Activated T-helper 17 cell treated with anti-CD3 and anti-CD28 coated beads, Interleukin-2, amount 50 U/mL, for 72 hours (primary cell): ENCODE measurements at regions not wholly inside any gene's neighbourhood (a gene's known extent, or its start where the extent isn't known, plus 50 kb on each side); places are given as distances from the start of the nearest gene placed in this dataset.
"Not testable (repeated sequence)": the region's sequence is repeated elsewhere in the genome, so short reads cannot be mapped to it uniquely, and the experiment has no call there.

Experiments used
- ATAC-seq: fragments of 150-1000 bp; cut with Tn5 transposase; replicated peaks from 2 replicates; pipeline ENCODE4 v1.10.0; 2021; ENCODE audit warnings: mild to moderate bottlenecking, moderate library complexity
- H3K27ac Mint-ChIP-seq: one replicate; pipeline ENCODE4 v1.8.0; 2022; ENCODE audit warnings: mixed read lengths
- H3K27me3 Mint-ChIP-seq: one replicate; pipeline ENCODE4 v1.8.0; 2022; ENCODE audit warnings: mixed read lengths
- H3K36me3 Mint-ChIP-seq: one replicate; pipeline ENCODE4 v1.8.0; 2022; ENCODE audit warnings: low read depth, mild to moderate bottlenecking, mixed read lengths
- H3K4me1 Mint-ChIP-seq: one replicate; pipeline ENCODE4 v1.8.0; 2022; ENCODE audit warnings: mixed read lengths
- H3K4me3 Mint-ChIP-seq: one replicate; pipeline ENCODE4 v1.8.0; 2022; ENCODE audit warnings: mild to moderate bottlenecking, mixed read lengths
- H3K9me3 Mint-ChIP-seq: one replicate; pipeline ENCODE4 v1.8.0; 2022; ENCODE audit warnings: mixed read lengths

DNA sequence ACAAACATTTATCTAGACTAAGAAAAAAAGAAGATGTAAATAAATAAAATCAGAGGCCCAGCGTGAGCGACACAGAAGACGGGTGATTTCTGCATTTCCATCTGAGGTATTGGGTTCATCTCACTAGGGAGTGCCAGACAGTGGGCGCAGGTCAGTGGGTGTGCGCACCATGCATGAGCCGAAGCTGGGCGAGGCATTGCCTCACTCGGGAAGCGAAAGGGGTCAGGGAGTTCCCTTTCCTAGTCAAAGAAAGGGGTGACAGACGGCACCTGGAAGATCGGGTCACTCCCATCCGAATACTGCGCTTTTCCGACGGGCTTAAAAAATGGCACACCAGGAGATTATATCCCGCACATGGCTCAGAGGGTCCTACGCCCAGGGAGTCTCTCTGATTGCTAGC lies 79.5 kb upstream of the ABCD2 start:
- not testable (repeated sequence) for H3K27me3 Mint-ChIP-seq, H3K4me1 Mint-ChIP-seq, H3K27ac Mint-ChIP-seq, H3K36me3 Mint-ChIP-seq, H3K4me3 Mint-ChIP-seq, ATAC-seq
- peaks cover 13% of the 10 kb centered on the region for H3K9me3 Mint-ChIP-seq

DNA sequence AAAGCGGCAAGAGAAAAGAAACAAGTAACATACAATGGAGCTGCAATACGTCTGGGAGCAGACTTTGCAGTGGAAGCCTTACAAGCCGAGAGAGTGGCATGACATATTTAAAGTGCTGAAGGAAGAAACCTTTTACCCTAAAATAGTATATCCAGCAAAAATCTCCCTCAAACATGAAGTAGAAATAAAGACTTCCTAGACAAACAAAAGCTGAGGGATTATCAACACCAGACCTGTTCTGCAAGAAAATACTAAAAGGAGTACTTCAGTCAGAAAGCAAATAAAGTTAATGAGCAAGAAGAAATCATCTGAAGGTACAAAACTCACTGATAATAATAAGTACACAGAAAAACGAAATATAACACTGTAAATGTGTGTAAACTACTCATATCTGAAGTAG lies 77.5 kb upstream of the ABCD2 start:
- no peak overlapping the region for H3K27ac Mint-ChIP-seq
- H3K4me3 Mint-ChIP-seq = no peak overlapping the region
- H3K27me3 Mint-ChIP-seq = peaks cover 6% of the 10 kb centered on the region
- no peaks in the 10 kb centered on the region for H3K4me1 Mint-ChIP-seq
- H3K36me3 Mint-ChIP-seq = no peaks in the 10 kb centered on the region
- peaks cover 13% of the 10 kb centered on the region for H3K9me3 Mint-ChIP-seq
- ATAC-seq = no peak

DNA sequence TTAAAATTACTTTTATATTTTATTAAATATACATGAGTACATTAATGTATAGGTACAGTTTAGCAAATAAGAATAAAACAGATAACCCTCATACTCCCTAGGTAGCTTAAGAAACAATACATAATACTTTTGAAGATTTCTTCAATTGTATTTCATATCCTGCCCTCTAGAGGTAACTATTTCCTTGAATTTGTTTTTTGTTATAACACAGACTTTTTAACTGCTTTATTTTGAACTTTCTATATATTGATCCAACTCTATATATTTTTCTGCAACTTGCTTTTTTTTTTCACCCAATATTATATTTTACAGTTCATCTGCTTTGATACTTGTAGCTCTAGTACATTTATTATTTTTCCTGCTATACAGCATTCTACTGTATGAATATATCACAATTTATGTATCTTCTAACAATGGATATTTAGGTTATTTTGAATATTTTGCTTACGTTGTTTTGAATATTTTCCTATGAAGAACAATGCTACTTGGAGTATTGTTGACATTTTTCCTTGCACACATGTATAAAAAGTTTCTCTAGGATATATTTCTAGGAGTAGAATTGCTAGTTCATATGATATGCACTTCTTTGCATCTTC lies 72.8 kb upstream of the ABCD2 start:
- Mint-ChIP-seq H3K36me3 (no peaks in the 10 kb centered on the region), H3K27ac (no peak overlapping the region), H3K27me3 (peaks cover 6% of the 10 kb centered on the region), H3K4me1 (peaks cover 1% of the 10 kb centered on the region), H3K4me3 (no peak overlapping the region), H3K9me3 (peaks cover 6% of the 10 kb centered on the region)
- ATAC-seq = no peak

DNA sequence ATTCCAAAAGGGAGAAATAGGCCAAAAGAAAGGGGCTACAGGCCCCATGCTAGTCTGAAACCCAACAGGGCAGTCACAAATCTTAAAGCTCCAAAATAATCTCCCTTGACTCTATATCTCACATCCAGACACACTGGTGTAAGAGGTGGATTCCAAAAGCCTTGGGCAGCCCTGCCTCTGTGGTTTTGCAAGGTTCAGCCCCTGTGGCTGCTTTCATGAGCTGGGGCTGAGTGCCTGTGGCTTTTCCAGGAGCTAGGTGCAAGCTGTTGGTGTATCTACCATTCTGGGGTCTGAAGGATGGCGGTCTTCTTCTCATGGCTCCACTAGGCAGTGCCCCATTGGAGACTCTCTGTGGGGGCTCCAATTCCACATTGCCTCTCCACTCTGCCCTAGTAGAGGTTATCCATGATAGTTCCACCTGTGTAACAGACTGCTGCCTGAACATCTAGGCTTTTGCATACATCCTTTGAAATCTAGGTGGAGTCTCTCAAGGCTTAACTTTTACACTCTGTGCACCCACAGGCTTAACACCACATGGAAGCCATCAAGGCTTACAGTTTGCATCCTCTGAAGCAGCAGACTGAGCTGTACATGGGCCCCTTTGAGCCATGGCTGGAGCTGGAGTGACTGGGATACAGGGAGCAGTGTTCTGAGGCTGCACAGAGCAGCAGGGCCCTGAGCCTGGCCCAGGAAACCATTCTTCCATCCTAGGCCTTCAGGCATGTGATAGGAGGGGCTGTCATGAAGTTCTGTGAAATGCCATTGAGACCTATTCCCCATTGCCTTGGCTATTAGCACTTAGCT lies 66.5 kb upstream of the ABCD2 start:
- Mint-ChIP-seq H3K27ac (peak overlapping the region; percentile 66), H3K27me3 (no peaks in the 10 kb centered on the region), H3K9me3 (peaks cover 10% of the 10 kb centered on the region), H3K4me3 (peak overlapping the region; percentile 39), H3K4me1 (peaks cover 25% of the 10 kb centered on the region), H3K36me3 (no peaks in the 10 kb centered on the region)
- peak; percentile 49 for ATAC-seq

DNA sequence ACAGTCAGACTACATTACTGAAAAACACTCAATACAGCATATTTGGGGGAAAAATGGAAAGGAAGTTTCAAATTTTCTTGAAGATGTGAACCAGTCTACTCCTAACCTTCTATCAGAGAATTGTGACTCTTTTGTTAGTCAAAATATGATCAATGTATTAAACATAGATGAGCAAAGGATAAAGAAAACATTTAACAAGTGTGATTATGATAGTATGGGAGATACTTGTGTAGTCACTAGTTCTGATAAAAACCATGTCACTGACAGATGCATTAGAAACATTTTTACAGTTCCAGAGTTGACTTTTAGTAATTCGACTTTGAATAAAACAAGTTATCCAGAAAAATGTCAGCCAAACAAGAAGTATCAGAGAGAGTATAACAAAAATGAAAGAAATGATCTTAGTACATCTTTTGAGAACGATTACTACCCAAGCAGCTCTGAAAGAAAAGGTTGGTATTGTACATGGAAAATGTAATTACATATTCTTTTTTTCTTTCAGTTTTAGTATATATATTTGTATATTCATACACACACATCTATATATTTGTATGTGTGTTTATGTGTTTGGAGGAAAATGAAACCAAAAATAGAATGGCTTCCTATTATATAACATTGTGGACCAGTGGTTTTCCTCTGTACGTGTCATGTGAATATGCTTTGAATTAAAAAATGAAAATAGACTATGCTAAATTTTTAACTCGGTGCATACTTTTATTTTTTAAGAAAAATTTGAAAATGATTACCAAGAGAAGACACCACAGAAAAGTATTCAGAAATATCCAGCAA lies 63.3 kb upstream of the ABCD2 start:
- H3K27ac Mint-ChIP-seq = peak overlapping the region; percentile 77
- peaks cover 27% of the 10 kb centered on the region for H3K9me3 Mint-ChIP-seq
- H3K36me3 Mint-ChIP-seq = no peaks in the 10 kb centered on the region
- H3K4me3 Mint-ChIP-seq = peak overlapping the region; percentile 79
- H3K4me1 Mint-ChIP-seq = peaks cover 25% of the 10 kb centered on the region
- H3K27me3 Mint-ChIP-seq = no peaks in the 10 kb centered on the region
- ATAC-seq = peak; percentile 69

DNA sequence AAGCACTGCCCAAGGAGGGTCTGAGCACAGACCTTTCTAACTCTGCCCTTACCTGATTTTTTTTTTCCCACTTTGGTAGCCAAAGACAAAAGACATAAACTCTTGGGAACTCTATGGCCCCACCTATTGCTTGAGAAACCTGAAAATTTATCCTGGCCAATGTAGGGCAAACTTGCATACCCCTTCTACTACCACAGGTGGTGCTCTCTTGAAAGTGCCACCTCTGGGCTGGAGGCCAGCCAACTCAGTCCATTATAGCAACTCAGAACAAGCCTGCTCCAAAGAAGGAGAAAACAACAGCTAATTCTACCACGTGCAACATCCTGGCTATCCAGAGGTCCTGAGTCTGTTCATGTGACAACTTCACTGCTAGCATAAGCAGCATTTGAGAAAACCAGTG lies 55.7 kb upstream of the ABCD2 start:
- Mint-ChIP-seq H3K4me1 (peaks cover 23% of the 10 kb centered on the region), H3K36me3 (no peaks in the 10 kb centered on the region), H3K27ac (no peak overlapping the region), H3K9me3 (peaks cover 36% of the 10 kb centered on the region), H3K4me3 (no peak overlapping the region), H3K27me3 (no peaks in the 10 kb centered on the region)
- no peak for ATAC-seq

DNA sequence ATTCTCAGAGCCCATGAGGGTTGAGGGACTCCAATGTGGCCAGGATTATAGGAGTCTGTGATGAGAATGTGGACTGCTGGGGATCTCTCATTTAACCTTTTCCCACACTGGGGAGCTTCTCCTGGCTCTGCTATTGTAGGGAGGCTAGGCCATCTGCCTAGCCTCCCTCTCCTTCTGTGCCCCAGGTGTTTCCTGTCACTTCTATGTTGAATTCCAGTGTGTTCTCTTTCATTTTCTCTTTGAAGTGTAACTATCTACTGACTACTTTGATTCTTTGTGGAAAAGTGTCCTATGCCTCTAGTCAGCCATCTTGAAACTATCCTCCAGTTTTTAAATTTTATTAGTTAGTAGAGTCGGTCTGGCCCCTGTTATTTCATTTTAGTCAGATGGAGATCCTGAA lies 53.4 kb upstream of the ABCD2 start:
- H3K9me3 Mint-ChIP-seq = peaks cover 31% of the 10 kb centered on the region
- no peak overlapping the region for H3K4me3 Mint-ChIP-seq
- no peaks in the 10 kb centered on the region for H3K36me3 Mint-ChIP-seq

DNA sequence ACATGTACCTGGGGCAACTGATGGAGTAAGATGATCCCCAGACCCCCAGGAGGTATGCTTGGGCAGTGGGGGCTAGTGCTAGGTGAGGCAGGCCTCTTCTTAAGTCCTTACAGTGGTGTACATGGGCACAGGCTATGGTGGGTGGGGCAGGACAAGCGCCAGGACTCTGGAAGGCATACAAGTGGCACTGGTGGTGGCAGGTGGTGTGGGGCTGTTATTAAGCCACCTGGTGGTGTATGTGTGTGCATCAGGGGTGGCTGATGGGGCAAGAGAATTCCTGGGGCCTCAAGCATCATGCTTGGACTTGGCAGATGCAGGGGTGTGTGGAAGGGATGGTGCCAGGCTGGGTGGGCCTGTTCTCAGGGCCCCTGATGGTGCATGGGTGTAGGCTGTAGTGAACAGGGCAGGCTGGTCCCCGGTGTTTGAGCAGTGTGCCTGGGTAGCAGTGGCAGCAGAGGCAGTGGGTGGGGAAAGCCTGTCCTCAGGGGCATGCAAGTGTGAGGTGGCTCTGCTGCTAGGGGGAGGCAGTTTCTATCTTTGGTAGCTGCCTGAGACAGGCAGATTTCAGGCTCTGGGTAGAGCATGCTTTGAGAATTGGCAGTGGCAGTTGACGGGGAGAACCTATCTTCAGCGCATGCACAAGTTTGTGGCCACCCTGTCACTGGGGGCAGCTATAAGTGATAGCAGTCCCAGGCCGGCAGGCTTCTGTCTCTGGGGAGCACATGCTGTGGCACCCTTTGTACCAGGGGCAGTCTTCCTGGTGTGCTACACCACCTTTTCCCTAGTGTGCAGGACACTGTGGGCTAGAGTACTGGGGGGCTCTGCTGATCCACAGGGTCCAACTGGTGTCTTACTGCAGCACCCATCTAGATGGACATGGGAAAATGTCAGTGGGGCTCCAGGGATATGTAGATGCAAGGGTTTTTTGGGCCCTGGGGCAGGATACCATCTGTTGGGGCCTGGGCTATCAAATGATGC lies 52.6 kb upstream of the ABCD2 start:
- no peak for ATAC-seq
- Mint-ChIP-seq H3K27me3 (no peaks in the 10 kb centered on the region), H3K27ac (peak overlapping the region; percentile 1), H3K36me3 (no peaks in the 10 kb centered on the region), H3K9me3 (peaks cover 32% of the 10 kb centered on the region), H3K4me3 (no peak overlapping the region), H3K4me1 (peaks cover 23% of the 10 kb centered on the region)

More for the DNA sequence above, 53.4 kb upstream of the ABCD2 start:
- no peaks in the 10 kb centered on the region for H3K27me3 Mint-ChIP-seq
- no peak overlapping the region for H3K27ac Mint-ChIP-seq
- ATAC-seq = no peak
- H3K4me1 Mint-ChIP-seq = peaks cover 23% of the 10 kb centered on the region

DNA sequence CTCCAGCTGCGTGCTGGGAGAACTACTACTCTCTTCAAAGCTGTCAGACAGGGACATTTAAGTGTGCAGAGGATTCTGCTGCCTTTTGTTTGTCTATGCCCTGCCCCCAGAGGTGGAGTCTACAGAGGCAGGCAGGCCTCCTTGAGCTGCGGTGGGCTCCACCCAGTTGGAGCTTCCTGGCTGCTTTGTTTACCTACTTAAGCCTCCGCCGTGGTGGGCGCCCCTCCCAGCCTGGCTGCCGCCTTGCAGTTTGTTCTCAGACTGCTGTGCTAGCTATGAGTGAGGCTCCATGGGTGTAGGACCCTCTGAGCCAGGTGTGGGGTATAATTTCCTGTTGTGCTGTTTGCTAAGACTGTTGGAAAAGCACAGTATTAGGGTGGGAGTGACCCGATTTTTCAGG lies 49.9 kb upstream of the ABCD2 start:
- not testable (repeated sequence) for H3K27me3 Mint-ChIP-seq, ATAC-seq, H3K36me3 Mint-ChIP-seq
- Mint-ChIP-seq H3K27ac (peak overlapping the region; percentile 30), H3K4me3 (peak overlapping the region; percentile 19), H3K4me1 (peaks cover 23% of the 10 kb centered on the region), H3K9me3 (peaks cover 31% of the 10 kb centered on the region)
